GM12878 (cell line): ENCODE measurements at regions not wholly inside any gene's neighbourhood (a gene's known extent, or its start where the extent isn't known, plus 50 kb on each side); places are given as distances from the start of the nearest gene placed in this dataset.

ENCODE experiments used
- ATAC-seq: fragments of 200-7000 bp; cut with Tn5 transposase; 3 replicates; pipeline ENCODE4 v1.9.1; 2020; ENCODE audit warnings: mild to moderate bottlenecking, moderate library complexity
- BruUV-seq: library from RNA; stranded (reverse); fragments of 400-500 nt; replicated peaks from 2 replicates; lab custom pipeline; 2021; lab: Mats Ljungman, UMichigan
- CTCF ChIA-PET: fragments of 300-600 bp; sonication (Branson Sonifier 250); formaldehyde crosslinking; extraction: SDS; loops from one replicate; lab custom pipeline; 2021; ENCODE audit warnings: inconsistent platforms; lab: Yijun Ruan, JAX
- POLR2A ChIA-PET: fragments of 350-600 bp; formaldehyde crosslinking; extraction: SDS; loops from one replicate; lab custom pipeline; 2021; ENCODE audit warnings: inconsistent platforms; lab: Charles Lee
- RAD21 ChIA-PET: fragments of 300-600 bp; sonication (Branson Sonifier 250); formaldehyde crosslinking; loops from one replicate; lab custom pipeline; 2023; ENCODE audit warnings: antibody characterized with exemption; ENCODE audit not compliant: unreplicated experiment; lab: Charles Lee
- SMC1A ChIA-PET: fragments of 300-600 bp; sonication (Branson Sonifier 250); formaldehyde crosslinking; loops from one replicate; lab custom pipeline; 2023; ENCODE audit not compliant: unreplicated experiment, uncharacterized antibody; lab: Charles Lee
- DNase-seq: peaks from one replicate; pipeline ENCODE4 v3.0.0-alpha.2; 2011; ENCODE audit warnings: low read depth, low spot score
- FAIRE-seq: peaks from 3 replicates; lab custom pipeline; 2011; peaks lifted over from hg19 to GRCh38; lab: Jason Lieb, UNC
- H2AFZ ChIP-seq: 2 replicates; pipeline ENCODE4 v1.6.0; 2011; ENCODE audit warnings: low read depth, low read length, control low read depth; ENCODE audit not compliant: control insufficient read depth
- H3K27ac ChIP-seq: 2 replicates; pipeline ENCODE4 v1.5.1; 2011; ENCODE audit warnings: control low read depth; ENCODE audit not compliant: control insufficient read depth, insufficient read depth
- H3K27me3 ChIP-seq, 2 experiments: replicated peaks in 1 of 2; 2 replicates each; pipeline versions ENCODE4 v1.6.0 to v1.6.1; 2011; ENCODE audit warnings: low read length in 1 of 2; ENCODE audit not compliant: control insufficient read depth in 2 of 2, insufficient read depth in 2 of 2
- H3K36me3 ChIP-seq, 2 experiments: 2 replicates each; pipeline ENCODE4 v1.5.1; 2011; ENCODE audit warnings: low read length in 1 of 2; ENCODE audit not compliant: control insufficient read depth in 2 of 2, insufficient read depth in 2 of 2
- H3K4me1 ChIP-seq: 2 replicates; pipeline ENCODE4 v1.6.1; 2011; ENCODE audit warnings: mild to moderate bottlenecking, low read length, moderate library complexity, mixed read lengths; ENCODE audit not compliant: control insufficient read depth, insufficient read depth
- H3K4me2 ChIP-seq: 2 replicates; pipeline ENCODE4 v1.6.0; 2011; ENCODE audit warnings: control low read depth; ENCODE audit not compliant: control insufficient read depth, insufficient read depth
- H3K4me3 ChIP-seq: fragments of 200-600 bp; sonication (generic); 2 replicates; pipeline ENCODE4 v1.5.1; 2016
- H3K79me2 ChIP-seq: 2 replicates; pipeline ENCODE4 v1.6.0; 2011; ENCODE audit warnings: low read length; ENCODE audit not compliant: control insufficient read depth, insufficient read depth
- H3K9ac ChIP-seq: 2 replicates; pipeline ENCODE4 v1.8.0; 2011; ENCODE audit warnings: low read length, control low read depth, mixed read lengths; ENCODE audit not compliant: control insufficient read depth, insufficient read depth
- H3K9me3 ChIP-seq: replicated peaks from 3 replicates; pipeline ENCODE4 v1.5.1; 2011; ENCODE audit warnings: mild to moderate bottlenecking, low read length; ENCODE audit not compliant: control insufficient read depth, insufficient read depth
- H4K20me1 ChIP-seq: 2 replicates; pipeline ENCODE4 v1.6.0; 2011; ENCODE audit not compliant: control insufficient read depth, insufficient read depth
- SMAD5 ChIP-seq: IDR thresholded peaks from 2 replicates; pipeline ENCODE4 v1.6.1; 2016; ENCODE audit warnings: antibody characterized with exemption, low read depth
- SREBF2 ChIP-seq: IDR thresholded peaks from 2 replicates; pipeline ENCODE4 v1.6.1; 2012; ENCODE audit warnings: mild to moderate bottlenecking, low read length
- STAT3 ChIP-seq: IDR thresholded peaks from 2 replicates; pipeline ENCODE4 v1.6.1; 2011; ENCODE audit warnings: low read depth, low read length, improper control_type of control experiment
- ZNF384 ChIP-seq: IDR thresholded peaks from 2 replicates; pipeline ENCODE4 v1.6.1; 2012; ENCODE audit warnings: low read depth, mild to moderate bottlenecking, low read length, improper control_type of control experiment, borderline replicate concordance
- WGBS: methylation state at CpG from one replicate; pipeline ENCODE4 v1.1.6; 2016; ENCODE audit warnings: low lambda C conversion rate; ENCODE audit not compliant: insufficient replicate concordance, insufficient coverage; ENCODE audit errors: missing lambda C conversion rate; 5-methylcytosine and 5-hydroxymethylcytosine counted together
- in situ Hi-C: fragments of 300-500 bp; cut with MboI; formaldehyde crosslinking; loops from 9 replicates; pipeline ENCODE4 v1.14.3; 2018; ENCODE audit warnings: mixed read lengths
- intact Hi-C: fragments of 100-400 bp; cut with micrococcal nuclease; formaldehyde crosslinking; loops from one replicate; pipeline ENCODE4 v1.14.2; 2022; ENCODE audit not compliant: unreplicated experiment
- TF ChIP-seq, protein P1 (sequence below), 3 experiments: IDR thresholded peaks in 2 of 3; conservative IDR thresholded peaks in 1 of 3; 2 replicates each; pipeline ENCODE4 v1.5.1; 2011; ENCODE audit warnings: low read depth in 3 of 3, low read length in 3 of 3, mild to moderate bottlenecking in 3 of 3, control low read depth in 2 of 3, moderate library complexity in 2 of 3, inconsistent platforms in 1 of 3, mixed read lengths in 1 of 3; ENCODE audit not compliant: control insufficient read depth in 2 of 3, insufficient read depth in 1 of 3; ENCODE audit errors: extremely low read depth in 1 of 3

GRCh38 chr6:93964926-93965325 is 545.6 kb upstream of the EPHA7 start (continued):
- TF ChIP-seq, protein P1, sequence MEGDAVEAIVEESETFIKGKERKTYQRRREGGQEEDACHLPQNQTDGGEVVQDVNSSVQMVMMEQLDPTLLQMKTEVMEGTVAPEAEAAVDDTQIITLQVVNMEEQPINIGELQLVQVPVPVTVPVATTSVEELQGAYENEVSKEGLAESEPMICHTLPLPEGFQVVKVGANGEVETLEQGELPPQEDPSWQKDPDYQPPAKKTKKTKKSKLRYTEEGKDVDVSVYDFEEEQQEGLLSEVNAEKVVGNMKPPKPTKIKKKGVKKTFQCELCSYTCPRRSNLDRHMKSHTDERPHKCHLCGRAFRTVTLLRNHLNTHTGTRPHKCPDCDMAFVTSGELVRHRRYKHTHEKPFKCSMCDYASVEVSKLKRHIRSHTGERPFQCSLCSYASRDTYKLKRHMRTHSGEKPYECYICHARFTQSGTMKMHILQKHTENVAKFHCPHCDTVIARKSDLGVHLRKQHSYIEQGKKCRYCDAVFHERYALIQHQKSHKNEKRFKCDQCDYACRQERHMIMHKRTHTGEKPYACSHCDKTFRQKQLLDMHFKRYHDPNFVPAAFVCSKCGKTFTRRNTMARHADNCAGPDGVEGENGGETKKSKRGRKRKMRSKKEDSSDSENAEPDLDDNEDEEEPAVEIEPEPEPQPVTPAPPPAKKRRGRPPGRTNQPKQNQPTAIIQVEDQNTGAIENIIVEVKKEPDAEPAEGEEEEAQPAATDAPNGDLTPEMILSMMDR (IDR thresholded peaks at IDR 0.05 in 2 of 3, conservative IDR thresholded peaks at IDR 0.05 in 1 of 3; ENCODE audit: control insufficient read depth in 2 of 3, extremely low read depth in 1 of 3, insufficient read depth in 1 of 3, low read depth in 3 of 3, low read length in 3 of 3): no peak
- no peak for TF ChIP-seq SMAD5
- TF ChIP-seq STAT3: no peak
- no peak for TF ChIP-seq ZNF384

DNA sequence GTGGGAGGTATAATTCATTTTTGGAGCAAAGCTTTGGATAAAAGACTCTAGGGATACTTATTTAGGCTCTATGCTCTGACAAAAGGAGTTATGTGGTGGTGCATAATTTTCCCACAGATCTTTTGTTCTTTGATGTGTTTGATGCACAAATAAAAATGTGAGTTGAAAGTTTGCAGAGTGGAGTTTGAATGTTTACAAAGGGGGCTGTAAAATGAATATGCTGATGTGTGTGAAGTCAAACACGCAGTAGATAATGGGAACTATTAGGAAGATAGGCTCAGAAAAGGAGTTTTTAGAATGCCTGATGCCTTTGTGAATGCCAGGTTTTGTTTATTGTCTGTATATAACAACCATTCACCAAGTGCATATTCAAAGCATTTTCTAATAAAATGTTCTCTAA is 545.0 kb upstream of the EPHA7 start:
- no peak for ATAC-seq
- Histone ChIP-seq H3K9ac (no peak overlapping the region), H4K20me1 (no peaks in the 10 kb centered on the region), H2AFZ (no peak overlapping the region), H3K27ac (no peak overlapping the region)
- RAD21 ChIA-PET: no interaction called here
- in situ Hi-C loops (no loop called here), intact Hi-C loops (no loop called here)
- no peak for DNase-seq
- TF ChIP-seq SREBF2: no peak
- TF ChIP-seq, all 136 proteins: peak for 0
- Histone ChIP-seq H3K27me3 (no peaks in the 10 kb centered on the region), H3K79me2 (no peaks in the 10 kb centered on the region), H3K9me3 (no peaks in the 10 kb centered on the region), H3K4me2 (no peak overlapping the region), H3K4me3 (no peak overlapping the region), H3K4me1 (no peaks in the 10 kb centered on the region), H3K36me3 (no peaks in the 10 kb centered on the region)
- CTCF ChIA-PET: no interaction called here
- SMC1A ChIA-PET: no interaction called here
- no peak for FAIRE-seq
- 3% methylated on average over 1 of the region's 1 CpG for WGBS
- no TSS peak for BruUV-seq
- POLR2A ChIA-PET: no interaction called here
